ENCODE measurements at regions not wholly inside any gene's neighbourhood (a gene's known extent, or its start where the extent isn't known, plus 50 kb on each side); places are given as distances from the start of the nearest gene placed in this dataset.

- Histone ChIP-seq H3K27ac (ENCODE audit: low read length) (no peak overlapping the region), H3K27me3 (ENCODE audit: control insufficient read depth, insufficient read depth, low read length) (no peaks in the 10 kb centered on the region), H3K4me1 (ENCODE audit: control insufficient read depth, insufficient read depth, low read length) (no peaks in the 10 kb centered on the region), H3K4me3 (ENCODE audit: low read depth in 2 of 2, low read length in 2 of 2) (no peak overlapping the region), H3K36me3 (ENCODE audit: control insufficient read depth, insufficient read depth, low read length) (no peaks in the 10 kb centered on the region), H3K9me3 (ENCODE audit: control insufficient read depth, insufficient read depth, low read depth, low read length) (no peaks in the 10 kb centered on the region)
- CTCF ChIA-PET = no interaction called here
- BruUV-seq (replicated peaks) = no TSS peak
- DNase-seq (ENCODE audit: low read depth, low spot score) (no peak), ATAC-seq (no peak)
- in situ Hi-C loops (cut with HindIII; ENCODE audit: low pct_unique_long_range_greater_than_20kb, low sequenced_read_pairs) (no loop called here), intact Hi-C loops (cut with micrococcal nuclease; ENCODE audit: unreplicated experiment) (no loop called here)
- POLR2A ChIA-PET = no interaction called here
- TF ChIP-seq CTCF (IDR thresholded peaks at IDR 0.05) (no peak), POLR2AphosphoS5 (IDR thresholded peaks at IDR 0.05; ENCODE audit: low read depth, low read length) (no peak), REST (IDR thresholded peaks at IDR 0.05; ENCODE audit: insufficient read depth in 1 of 2, low read depth in 2 of 2, low read length in 1 of 2) (no peak), TCF7L2 (IDR thresholded peaks at IDR 0.05; ENCODE audit: low read depth, low read length) (no peak), SIN3A (IDR thresholded peaks at IDR 0.05; ENCODE audit: borderline replicate concordance, insufficient read depth, low read depth, low read length) (no peak)
These were observed 267.3 kb downstream of the FGF9 start for GRCh38 chr13:21938168-21938567.

- ATAC-seq = no peak
- CTCF ChIA-PET = no interaction called here
- no peaks in the 10 kb centered on the region for H3K4me1 ChIP-seq (ENCODE audit: control insufficient read depth, insufficient read depth, low read length)
- intact Hi-C loops (cut with micrococcal nuclease; ENCODE audit: unreplicated experiment) = no loop called here
- BruUV-seq (replicated peaks) = no TSS peak
- no peaks in the 10 kb centered on the region for H3K9me3 ChIP-seq (ENCODE audit: control insufficient read depth, insufficient read depth, low read depth, low read length)
- POLR2A ChIA-PET = no interaction called here
- H3K36me3 ChIP-seq (ENCODE audit: control insufficient read depth, insufficient read depth, low read length) = no peaks in the 10 kb centered on the region
- no peak for DNase-seq (ENCODE audit: low read depth, low spot score)
- no peak for TF ChIP-seq TCF7L2 (IDR thresholded peaks at IDR 0.05; ENCODE audit: low read depth, low read length)
- TF ChIP-seq REST (IDR thresholded peaks at IDR 0.05; ENCODE audit: insufficient read depth in 1 of 2, low read depth in 2 of 2, low read length in 1 of 2) = no peak
- no peak for TF ChIP-seq POLR2AphosphoS5 (IDR thresholded peaks at IDR 0.05; ENCODE audit: low read depth, low read length)
- no peak for TF ChIP-seq SIN3A (IDR thresholded peaks at IDR 0.05; ENCODE audit: borderline replicate concordance, insufficient read depth, low read depth, low read length)
- no peak for TF ChIP-seq CTCF (IDR thresholded peaks at IDR 0.05)
- no peak overlapping the region for H3K4me3 ChIP-seq (ENCODE audit: low read depth in 2 of 2, low read length in 2 of 2)
- H3K27ac ChIP-seq (ENCODE audit: low read length) = no peak overlapping the region
- in situ Hi-C loops (cut with HindIII; ENCODE audit: low pct_unique_long_range_greater_than_20kb, low sequenced_read_pairs) = no loop called here
- H3K27me3 ChIP-seq (ENCODE audit: control insufficient read depth, insufficient read depth, low read length) = no peaks in the 10 kb centered on the region
These were observed 267.8 kb downstream of the FGF9 start for GRCh38 chr13:21938636-21939035.
